ENCODE measurements at regions not wholly inside any gene's neighbourhood (a gene's known extent, or its start where the extent isn't known, plus 50 kb on each side); places are given as distances from the start of the nearest gene placed in this dataset.

DNA sequence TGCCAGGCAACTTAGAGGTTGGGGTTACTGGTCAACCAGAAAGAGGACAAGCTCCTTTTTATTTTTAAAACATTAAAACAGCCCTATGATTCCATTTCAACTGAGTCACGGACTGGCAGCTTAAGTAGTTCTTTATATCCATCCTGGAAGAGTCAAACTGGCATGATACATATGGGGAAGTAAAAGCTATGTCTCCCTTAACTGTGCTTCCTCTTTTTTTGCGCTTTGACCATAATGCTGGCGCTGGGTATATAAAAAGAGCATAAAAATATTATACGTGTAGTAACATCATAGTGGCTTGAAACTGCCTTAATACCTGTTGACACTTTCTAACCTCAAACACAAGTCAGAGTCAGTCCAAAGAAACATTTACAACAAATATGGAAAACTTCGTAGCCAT is 274.4 kb downstream of the CSNK1G3 start:
- no peak for DNase-seq (ENCODE audit: low read depth, low spot score)

DNA sequence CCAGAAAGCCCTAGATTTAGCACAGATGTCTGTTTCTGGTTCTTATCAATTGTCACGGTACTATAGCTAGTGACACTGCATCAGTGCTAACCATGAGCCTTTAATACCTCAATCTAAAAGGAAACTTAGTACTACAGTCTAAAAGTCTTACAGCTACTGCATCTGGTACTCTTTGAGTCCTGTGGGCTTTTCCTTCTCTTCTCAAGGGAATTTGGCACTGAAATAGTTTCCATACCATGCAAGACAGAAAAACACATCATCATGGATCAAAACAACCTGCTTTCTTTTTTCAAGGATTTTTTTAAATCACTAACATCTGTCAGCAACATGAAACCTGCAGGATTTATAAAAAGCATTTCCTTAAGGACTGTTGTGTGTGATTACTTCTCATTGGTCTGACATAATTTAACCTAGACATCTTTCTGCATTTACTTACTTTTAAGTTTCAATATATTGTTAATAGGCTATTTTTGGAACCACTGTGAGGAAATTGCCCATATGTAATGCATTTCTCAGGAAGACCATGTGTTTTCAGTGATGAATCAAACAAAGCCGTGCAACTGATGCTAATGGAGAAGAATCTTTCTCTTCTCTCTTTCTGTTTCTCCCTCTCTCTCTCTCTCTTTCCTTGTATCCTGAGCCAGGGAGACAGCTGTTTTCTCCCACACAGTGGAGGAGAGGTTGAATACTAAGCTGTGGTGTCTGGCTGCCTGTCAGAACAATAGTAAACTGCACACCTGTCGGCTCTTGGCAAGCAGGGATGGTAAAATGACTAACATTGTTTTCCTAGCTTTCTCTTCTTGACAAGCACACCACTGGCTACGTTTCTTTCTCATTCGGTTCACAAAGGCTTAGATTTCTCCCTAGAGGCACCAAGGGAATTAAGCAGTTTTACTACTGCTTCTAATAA is 273.4 kb downstream of the CSNK1G3 start:
- DNase-seq (ENCODE audit: low read depth, low spot score), result no peak

DNA sequence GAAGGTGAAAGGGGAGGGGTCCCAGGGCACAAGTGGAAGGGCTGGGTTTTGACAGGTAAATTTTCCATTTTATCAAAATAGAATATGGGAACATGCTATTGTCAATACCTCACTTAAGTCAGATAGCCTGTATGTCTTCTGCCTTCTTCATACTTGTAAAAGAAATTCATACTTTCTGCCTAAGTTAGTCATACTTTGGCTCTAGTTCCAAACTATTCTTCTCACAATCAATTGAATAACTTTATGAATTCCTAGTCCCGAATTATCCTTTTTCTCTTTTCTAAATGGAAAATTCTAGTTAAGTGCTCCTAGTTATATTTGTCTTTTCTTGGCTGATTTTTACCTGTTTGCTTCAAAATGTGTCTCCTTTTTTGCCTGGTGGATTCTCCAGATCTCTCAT is 271.4 kb downstream of the CSNK1G3 start:
- DNase-seq (ENCODE audit: low read depth, low spot score), result no peak

DNA sequence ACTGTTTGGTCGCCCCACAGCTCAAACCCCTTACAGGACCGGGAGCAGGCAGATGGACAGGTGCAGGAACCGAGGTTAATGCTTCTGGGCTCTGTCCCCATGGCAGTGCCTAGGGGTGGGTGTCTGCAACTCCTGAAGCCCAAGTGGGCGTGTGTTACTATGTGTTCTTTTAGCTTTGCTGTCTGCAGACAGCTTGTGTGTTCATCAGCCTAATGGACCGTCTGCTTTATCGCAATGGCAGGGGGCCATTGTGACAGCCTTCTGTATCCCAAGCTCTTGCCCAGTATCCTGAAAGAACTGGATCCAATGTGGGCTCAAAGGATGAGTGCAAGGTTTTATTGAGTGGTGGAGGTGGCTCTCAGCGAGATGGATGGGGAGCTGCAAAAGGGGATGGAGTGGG is 266.7 kb downstream of the CSNK1G3 start:
- no peak for DNase-seq (ENCODE audit: low read depth, low spot score)

DNA sequence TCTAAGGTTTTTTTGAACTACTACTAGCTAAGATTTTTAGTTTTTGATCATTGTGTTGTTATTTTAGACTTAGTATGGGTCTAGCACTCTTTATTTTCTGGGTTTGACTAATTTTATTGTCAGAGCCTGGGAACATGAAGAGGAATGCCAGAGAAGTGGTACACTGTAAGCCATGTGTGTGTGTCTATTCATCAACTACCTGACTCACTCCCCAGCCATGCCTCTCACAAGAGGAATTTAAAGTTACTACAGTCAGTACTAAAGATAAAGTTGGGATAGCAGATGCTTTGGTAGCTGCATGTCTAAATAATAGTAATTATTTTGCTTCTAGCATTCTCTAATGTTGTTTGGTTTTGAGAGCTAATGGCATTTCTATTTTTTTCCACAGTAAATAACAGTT is 264.8 kb downstream of the CSNK1G3 start:
- DNase-seq (ENCODE audit: low read depth, low spot score), result no peak

DNA sequence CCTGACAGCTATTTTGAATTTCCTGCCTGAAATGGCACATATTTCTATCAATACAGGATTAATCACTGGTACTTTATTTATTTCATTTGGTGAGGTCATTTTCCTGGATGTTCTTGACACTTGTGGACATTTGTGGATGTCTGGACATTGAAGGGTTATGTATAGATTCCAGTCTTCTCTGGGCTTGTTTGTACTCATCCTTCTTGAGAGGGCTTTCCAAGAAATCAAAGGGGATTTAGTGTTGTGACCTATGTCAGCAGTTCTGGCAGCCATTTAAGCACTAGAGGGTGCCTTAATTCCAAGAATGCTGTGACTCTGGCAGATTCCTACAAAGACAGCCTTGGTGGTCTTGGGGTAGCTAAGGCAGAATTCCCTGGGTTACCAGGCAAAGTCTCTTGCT is 259.7 kb downstream of the CSNK1G3 start:
- DNase-seq (ENCODE audit: low read depth, low spot score), result no peak

DNA sequence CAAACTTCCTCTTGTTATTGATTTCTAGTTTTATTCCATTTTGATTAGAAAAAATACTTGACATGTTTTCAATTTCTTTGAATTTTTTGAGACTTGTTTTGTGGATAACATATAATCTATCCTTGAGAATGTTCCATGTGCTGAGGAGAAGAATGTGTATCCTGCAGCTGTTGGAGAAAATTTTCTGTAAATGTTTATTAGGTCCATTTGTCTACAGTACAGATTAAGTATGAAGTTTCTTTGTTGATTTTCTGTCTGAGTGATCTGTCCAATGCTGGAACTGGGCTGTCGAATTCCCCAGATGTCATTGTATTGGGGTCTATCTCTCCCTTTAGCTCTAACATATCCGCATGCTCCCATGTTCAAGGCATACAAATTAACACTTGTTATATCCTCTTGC is 251.2 kb downstream of the CSNK1G3 start:
- no peak for DNase-seq (ENCODE audit: low read depth, low spot score)

DNA sequence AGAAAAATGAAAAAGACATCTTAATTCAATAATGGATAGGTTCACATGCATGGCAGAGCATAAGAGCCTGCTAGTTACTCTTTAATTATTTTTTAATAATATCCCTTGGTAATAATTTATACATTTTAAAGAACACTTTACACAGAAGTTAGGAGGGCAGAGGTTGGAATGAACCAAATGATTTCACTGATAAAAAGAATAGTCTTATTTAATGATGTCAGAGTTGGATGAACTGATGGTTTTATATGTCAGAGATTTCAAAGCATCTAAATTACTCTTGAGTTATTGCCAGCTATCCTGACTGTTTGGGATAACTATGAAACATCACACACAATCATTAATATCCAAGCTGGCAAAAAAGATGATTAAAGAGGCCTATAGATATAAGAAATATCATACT is 244.8 kb downstream of the CSNK1G3 start:
- DNase-seq (ENCODE audit: low read depth, low spot score), result no peak

DNA sequence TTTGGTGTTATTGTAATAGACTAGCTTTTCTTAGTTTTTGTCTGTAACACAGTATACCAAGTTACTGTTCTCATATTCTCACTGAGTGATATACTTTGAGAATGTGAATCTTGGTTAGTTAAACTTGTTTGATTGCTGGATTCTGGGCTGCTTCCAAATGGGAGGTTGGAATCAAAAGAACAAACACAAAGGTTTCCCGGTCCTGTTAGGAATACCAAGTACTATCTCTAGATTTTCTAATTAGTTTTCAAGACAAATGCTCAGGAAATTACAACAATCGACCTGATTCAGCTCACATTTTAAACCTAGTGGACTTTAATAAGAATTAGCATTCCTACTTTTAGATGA is 244.3 kb downstream of the CSNK1G3 start:
- DNase-seq (ENCODE audit: low read depth, low spot score), result no peak

DNA sequence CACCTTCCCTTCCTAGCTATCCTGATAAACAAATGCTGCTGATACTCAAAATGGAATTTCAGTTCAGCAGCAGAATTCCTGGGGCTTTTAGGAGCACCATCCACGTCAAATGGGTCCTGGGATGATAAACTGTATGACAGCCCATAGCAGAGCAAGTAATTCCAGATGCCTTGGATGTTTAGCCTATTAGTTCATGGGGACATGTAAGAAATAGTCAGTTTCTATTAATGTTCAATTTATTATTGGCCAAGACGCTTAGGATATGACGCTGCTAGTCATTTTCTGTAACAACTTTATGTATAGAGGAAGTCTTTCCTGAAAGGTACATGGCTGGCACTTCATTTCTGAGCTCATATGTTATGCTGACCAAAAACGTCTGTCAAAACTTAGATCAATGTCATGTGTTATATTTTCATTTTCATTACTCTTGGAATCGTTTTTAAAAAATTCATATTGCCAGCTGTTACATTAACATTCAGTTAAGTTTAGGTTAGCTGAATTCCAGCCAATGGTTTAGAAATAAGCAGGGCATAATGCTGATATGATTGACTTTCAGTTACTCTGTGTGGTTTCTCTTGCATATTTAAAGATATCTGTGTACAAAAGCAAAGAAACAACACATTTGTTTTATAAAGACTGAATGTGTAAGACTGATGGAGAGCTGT is 243.8 kb downstream of the CSNK1G3 start:
- DNase-seq (ENCODE audit: low read depth, low spot score), result no peak

DNA sequence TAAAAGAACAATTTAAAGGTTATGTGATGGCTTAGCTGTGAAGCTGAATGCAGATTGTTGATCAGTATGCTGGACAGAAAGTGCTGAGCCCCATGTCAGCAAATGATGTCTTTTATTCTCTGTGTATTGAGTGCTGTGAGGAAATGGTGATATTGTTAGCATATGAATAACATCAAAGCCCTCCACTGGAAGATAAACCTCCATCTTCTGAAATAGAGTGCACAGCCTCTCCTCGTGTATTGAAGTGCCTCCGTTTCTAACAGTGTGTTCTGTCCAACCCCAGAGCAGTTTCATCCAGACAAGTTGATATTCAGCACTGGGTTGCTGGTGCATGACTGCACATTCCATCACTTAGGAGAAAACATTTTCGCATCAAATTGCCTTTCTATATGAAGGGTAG is 242.9 kb downstream of the CSNK1G3 start:
- no peak for DNase-seq (ENCODE audit: low read depth, low spot score)

DNA sequence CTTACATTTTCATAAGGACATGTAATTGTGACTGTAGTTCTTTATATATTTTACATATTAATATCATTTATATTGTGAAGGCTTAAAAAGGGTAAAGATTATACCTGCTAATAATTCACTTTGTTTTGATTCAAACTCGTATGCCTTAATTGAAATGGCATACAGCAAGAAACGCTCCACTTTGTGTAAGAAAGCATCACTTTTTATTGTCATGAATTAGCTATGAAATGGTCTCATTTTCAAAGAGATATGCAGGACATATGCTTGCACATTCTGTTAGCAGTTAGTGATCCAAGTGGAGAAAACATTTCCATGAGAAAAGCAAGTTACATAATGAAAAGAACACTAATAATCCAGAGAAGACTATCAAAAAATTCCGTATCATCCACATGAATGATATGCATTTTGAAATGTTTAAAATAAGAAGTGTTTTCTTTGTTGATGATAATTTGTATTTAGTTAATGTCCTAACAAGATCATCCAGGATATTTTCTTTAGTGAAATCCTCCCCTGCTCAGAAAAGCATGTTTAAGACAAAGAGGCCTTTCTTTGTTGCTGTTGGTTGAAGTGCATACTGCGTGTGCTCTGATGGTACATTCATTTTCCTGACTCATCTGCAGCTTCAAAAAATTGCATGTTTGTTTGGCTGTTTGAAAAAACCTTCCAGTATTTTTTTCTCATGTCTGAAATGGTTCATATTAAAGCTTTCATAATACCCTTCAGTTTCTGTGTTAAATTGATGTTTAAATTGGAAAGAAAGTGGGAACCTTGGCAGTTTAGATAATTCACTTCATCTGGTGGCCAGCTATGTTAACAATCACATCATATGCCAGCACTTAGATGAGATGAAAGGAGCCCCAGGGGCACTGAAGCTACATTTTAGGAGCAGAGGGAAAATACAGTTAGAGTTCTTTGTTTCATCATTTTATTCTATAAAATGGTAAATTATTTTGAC is 242.2 kb downstream of the CSNK1G3 start:
- no peak for DNase-seq (ENCODE audit: low read depth, low spot score)

DNA sequence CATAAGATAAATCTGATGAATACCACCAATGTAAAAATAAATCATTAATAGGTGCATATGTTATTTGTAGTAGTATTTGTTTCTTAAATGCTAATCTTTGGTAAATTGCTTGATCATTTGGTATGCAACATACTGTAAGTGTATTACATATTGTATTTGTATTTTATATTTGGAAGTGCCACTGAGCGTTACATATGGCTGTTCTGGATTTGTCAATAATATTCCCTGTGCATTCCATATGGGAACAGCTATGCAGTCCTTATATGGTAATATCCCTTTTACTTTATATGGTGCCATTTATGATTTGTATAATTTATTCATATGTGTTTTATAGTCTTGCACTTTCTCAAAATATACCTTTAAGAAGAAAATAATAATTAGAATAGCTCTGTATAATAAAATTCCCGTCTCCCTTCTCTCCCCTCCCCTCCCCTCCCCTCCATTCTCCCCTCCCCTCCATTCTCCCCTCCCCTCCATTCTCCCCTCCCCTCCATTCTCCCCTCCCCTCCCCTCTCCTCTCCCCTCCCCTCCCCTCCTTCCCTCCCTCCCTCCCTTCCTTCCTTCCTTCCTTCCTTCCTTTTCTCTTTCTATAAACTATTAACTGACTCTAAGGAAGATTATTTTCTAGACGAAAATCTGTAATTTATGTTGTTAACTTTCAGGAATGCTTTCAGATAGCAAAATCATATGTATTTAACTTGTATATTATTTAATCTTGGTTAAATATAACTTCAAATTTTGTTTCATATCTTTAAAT is 241.4 kb downstream of the CSNK1G3 start:
- no peak for DNase-seq (ENCODE audit: low read depth, low spot score)

DNA sequence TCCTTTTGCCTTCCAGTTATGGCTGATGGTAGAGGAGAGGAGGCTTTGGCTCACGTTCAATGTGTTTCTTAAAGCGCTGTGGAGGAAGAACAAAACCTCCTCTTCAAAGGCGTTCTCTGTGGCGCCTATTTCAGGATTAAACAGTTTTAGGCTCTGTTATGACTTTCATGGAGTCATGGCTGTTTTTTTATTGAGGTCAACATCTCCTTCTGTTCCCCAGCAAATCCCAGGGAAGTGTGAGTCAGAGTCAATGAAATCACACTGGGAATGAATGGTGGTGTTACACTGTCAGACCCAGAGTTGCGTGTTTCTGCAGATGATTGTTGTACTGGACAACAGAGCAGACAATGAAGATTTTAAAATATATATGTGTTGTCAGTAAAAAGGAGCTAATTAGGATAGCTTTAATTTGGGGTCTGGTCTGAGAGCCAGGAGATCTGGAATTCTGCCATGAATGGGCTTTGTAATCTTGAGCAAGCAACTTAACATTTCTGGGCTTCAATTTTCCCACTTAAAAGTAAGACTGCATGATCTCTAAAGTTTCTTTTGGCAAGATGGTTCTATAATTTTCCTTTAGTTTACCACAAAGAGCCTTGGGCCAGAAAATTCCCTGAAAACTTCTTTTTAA is 240.7 kb downstream of the CSNK1G3 start:
- no peak for DNase-seq (ENCODE audit: low read depth, low spot score)

DNA sequence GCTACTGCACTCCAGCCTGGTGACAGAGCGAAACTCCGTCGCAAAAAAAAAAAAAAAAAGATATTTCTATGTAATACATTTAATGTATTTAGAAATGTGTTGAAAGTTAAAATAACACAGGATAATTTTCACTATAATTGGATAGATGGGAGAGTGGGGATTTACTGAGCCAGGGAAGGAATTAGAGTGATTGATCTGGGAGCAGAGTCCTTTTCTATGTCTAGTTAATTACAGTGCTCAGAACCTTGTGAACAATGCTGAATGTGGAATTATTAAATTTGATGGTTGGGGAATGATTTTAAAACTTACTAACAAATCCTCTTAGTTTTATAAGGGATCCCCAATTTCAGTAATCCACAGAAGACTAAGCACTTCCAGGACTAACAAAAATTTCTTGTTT is 239.7 kb downstream of the CSNK1G3 start:
- DNase-seq (ENCODE audit: low read depth, low spot score), result no peak

DNA sequence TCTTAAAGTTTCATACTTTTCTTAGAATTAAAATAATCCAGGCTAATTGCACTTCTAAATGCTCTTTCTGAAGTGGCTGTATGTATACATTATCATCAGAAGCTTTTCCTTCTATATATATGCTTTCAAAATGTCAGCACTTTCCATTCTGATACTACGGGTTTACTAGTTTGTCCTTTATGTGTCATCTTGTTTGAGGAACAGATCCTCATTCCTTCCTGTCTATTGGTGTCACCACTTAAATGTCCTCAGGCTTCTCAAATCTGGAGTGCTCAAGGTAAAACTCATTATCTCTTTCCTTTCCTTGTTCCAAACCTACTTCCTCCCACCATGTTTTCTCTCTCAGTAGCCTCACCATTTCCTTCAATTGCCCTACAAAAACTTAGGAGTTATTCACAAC is 236.3 kb downstream of the CSNK1G3 start:
- no peak for DNase-seq (ENCODE audit: low read depth, low spot score)

DNA sequence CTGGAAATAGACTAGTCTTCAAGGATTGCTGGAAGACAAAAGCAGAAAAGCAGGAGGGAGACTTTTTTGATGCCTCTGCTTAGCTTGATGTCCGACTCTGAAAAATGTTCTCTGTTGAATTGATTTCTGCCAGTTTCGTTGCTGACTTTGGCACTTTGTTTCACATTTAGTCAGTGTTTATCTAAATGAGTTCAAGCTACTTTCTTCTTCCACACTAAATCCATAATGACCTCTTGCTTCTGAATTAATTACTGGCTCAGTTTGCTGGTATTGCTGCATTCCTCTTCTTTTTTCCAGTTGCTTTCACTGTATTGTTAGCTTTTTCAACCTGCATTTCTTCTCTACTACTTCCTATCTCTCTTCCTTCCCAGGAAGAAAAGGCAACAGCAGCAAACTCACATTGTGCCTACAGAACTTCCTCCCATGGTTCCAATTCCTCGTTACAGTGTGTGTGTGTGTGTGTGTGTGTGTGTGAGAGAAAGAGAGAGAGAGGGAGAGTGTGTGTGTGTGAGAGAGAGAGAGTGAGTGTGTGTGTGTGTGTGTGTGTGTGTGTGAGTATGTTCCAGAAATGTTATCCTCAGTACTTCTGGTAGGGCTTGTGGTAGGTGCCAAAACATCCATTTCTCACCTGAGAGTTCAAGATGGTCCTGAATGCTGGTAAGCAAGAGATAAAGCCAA is 234.8 kb downstream of the CSNK1G3 start:
- DNase-seq (ENCODE audit: low read depth, low spot score), result no peak

DNA sequence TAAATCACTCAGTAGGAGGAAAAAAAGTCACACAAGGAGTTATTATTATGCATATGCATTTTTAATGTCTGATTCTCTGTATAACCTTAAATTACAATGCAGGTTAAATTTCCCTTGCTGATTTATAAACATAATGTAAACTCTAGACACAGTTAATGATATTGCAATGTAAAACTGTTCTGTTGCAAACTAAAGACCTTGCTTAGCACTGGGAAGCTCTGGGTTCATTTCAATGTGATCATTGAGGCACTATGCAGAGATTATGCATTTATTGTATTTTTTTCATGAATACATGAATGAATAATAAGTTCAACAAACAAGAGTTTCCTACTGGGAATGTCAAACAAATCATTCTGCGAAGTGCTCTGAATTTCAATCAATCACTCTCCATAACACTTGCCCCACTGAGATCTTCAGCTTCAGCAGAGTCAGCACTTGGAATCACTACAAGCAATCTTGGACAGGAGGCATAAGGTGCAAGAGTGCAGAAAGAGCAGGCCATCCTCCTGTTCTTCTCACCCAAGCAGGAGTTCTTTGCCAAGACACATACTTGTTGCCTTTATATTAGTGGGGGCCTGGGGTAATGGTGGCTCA is 232.1 kb downstream of the CSNK1G3 start:
- no peak for DNase-seq (ENCODE audit: low read depth, low spot score)

DNA sequence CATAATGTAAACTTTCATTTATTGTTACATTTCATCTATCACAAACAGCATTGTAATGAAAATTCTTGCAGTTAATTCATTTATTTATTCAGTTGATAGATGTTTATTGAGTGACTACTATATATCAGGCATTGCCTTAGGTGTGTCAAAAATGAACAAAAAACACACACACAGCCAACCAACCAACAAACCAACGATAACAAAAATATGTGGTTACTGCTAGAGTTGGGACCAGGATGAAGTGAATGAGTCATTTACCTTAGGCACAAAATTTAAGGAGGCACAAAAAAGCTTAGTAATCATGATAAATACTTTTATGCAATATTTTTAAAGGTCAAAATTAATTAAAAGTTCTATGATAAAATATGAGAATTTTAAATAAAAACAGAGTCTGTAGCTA is 223.4 kb downstream of the CSNK1G3 start:
- DNase-seq (ENCODE audit: low read depth, low spot score), result no peak

DNA sequence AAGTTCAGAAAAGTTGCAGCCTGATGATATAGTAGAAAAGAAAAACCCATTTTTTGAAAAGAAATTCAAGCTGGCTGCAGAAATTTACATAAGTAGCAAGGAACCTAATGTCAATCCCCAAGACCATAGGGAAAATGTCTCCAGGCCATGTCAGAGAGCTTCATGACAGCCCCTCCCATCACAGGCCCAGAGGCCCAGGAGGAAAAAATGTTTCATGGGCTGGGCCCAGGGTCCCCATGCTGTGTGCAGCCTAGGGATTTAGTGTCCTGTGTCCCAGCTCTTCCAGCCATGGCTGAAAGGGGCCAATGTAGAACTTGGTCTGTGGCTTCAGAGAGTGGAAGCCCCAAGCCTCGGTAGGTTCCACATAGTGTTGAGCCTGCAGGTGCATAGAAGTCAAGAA is 220.3 kb downstream of the CSNK1G3 start:
- no peak for DNase-seq (ENCODE audit: low read depth, low spot score)
